K562 (cell line): ENCODE measurements at regions not wholly inside any gene's neighbourhood (a gene's known extent, or its start where the extent isn't known, plus 50 kb on each side); places are given as distances from the start of the nearest gene placed in this dataset.

Experiments used
- ZKSCAN3 ChIP-seq: fragments of 250-450 bp; sonication (Bioruptor Pico); IDR thresholded peaks from 2 replicates; pipeline ENCODE4 v1.4.0; 2020
- ZNF561 ChIP-seq: fragments of 450-650 bp; formaldehyde crosslinking; conservative IDR thresholded peaks from 2 replicates; pipeline ENCODE4 v1.4.0; 2020; ENCODE audit warnings: mild to moderate bottlenecking, moderate library complexity
- TF ChIP-seq, protein P1 (sequence below): fragments of 250-450 bp; sonication (Bioruptor Pico); IDR thresholded peaks from 2 replicates; pipeline ENCODE4 v1.5.0; 2022; ENCODE audit warnings: mild to moderate bottlenecking
- TF ChIP-seq, protein P2 (sequence below): fragments of 200-800 bp; sonication (Bioruptor generic); IDR thresholded peaks from 2 replicates; pipeline ENCODE4 v1.6.1; 2016; ENCODE audit warnings: missing genetic modification characterization, missing compliant biosample characterization
- TF ChIP-seq, protein P3 (sequence below): sonication (generic); formaldehyde crosslinking; IDR thresholded peaks from 2 replicates; pipeline ENCODE4 v1.8.1; 2023; ENCODE audit warnings: mild to moderate bottlenecking, missing genetic modification reagents

DNA sequence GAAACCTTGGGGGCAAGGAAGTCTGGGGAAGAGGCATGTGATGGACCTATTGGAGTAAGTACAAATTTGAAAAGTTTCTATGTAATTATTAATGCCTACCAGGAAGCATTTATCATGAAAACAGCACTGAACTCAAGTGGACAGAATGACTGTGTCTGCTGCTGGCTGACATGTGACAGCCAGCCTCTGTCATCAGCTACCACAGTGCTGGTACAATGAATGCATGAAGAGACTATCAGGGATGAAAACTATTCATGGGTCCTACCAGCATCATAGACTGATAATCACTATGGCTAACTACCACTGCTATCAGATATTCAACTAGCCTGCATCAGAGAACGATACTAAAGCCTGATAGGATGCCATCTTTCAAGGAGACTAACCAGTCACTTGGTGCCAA is 193.5 kb downstream of the RAP2B start (continued):
- TF ChIP-seq, protein P1, sequence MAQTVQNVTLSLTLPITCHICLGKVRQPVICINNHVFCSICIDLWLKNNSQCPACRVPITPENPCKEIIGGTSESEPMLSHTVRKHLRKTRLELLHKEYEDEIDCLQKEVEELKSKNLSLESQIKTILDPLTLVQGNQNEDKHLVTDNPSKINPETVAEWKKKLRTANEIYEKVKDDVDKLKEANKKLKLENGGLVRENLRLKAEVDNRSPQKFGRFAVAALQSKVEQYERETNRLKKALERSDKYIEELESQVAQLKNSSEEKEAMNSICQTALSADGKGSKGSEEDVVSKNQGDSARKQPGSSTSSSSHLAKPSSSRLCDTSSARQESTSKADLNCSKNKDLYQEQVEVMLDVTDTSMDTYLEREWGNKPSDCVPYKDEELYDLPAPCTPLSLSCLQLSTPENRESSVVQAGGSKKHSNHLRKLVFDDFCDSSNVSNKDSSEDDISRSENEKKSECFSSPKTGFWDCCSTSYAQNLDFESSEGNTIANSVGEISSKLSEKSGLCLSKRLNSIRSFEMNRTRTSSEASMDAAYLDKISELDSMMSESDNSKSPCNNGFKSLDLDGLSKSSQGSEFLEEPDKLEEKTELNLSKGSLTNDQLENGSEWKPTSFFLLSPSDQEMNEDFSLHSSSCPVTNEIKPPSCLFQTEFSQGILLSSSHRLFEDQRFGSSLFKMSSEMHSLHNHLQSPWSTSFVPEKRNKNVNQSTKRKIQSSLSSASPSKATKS (CRISPR knock-in tag): no peak
- TF ChIP-seq ZKSCAN3 (no peak), ZNF561 (CRISPR knock-in tag) (no peak)
- TF ChIP-seq, protein P2, sequence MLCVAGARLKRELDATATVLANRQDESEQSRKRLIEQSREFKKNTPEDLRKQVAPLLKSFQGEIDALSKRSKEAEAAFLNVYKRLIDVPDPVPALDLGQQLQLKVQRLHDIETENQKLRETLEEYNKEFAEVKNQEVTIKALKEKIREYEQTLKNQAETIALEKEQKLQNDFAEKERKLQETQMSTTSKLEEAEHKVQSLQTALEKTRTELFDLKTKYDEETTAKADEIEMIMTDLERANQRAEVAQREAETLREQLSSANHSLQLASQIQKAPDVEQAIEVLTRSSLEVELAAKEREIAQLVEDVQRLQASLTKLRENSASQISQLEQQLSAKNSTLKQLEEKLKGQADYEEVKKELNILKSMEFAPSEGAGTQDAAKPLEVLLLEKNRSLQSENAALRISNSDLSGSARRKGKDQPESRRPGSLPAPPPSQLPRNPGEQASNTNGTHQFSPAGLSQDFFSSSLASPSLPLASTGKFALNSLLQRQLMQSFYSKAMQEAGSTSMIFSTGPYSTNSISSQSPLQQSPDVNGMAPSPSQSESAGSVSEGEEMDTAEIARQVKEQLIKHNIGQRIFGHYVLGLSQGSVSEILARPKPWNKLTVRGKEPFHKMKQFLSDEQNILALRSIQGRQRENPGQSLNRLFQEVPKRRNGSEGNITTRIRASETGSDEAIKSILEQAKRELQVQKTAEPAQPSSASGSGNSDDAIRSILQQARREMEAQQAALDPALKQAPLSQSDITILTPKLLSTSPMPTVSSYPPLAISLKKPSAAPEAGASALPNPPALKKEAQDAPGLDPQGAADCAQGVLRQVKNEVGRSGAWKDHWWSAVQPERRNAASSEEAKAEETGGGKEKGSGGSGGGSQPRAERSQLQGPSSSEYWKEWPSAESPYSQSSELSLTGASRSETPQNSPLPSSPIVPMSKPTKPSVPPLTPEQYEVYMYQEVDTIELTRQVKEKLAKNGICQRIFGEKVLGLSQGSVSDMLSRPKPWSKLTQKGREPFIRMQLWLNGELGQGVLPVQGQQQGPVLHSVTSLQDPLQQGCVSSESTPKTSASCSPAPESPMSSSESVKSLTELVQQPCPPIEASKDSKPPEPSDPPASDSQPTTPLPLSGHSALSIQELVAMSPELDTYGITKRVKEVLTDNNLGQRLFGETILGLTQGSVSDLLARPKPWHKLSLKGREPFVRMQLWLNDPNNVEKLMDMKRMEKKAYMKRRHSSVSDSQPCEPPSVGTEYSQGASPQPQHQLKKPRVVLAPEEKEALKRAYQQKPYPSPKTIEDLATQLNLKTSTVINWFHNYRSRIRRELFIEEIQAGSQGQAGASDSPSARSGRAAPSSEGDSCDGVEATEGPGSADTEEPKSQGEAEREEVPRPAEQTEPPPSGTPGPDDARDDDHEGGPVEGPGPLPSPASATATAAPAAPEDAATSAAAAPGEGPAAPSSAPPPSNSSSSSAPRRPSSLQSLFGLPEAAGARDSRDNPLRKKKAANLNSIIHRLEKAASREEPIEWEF (CRISPR knock-in tag): no peak
- TF ChIP-seq, protein P3, sequence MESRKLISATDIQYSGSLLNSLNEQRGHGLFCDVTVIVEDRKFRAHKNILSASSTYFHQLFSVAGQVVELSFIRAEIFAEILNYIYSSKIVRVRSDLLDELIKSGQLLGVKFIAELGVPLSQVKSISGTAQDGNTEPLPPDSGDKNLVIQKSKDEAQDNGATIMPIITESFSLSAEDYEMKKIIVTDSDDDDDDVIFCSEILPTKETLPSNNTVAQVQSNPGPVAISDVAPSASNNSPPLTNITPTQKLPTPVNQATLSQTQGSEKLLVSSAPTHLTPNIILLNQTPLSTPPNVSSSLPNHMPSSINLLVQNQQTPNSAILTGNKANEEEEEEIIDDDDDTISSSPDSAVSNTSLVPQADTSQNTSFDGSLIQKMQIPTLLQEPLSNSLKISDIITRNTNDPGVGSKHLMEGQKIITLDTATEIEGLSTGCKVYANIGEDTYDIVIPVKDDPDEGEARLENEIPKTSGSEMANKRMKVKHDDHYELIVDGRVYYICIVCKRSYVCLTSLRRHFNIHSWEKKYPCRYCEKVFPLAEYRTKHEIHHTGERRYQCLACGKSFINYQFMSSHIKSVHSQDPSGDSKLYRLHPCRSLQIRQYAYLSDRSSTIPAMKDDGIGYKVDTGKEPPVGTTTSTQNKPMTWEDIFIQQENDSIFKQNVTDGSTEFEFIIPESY (CRISPR knock-in tag): no peak
